ENCODE measurements at regions not wholly inside any gene's neighbourhood (a gene's known extent, or its start where the extent isn't known, plus 50 kb on each side); places are given as distances from the start of the nearest gene placed in this dataset.

DNA sequence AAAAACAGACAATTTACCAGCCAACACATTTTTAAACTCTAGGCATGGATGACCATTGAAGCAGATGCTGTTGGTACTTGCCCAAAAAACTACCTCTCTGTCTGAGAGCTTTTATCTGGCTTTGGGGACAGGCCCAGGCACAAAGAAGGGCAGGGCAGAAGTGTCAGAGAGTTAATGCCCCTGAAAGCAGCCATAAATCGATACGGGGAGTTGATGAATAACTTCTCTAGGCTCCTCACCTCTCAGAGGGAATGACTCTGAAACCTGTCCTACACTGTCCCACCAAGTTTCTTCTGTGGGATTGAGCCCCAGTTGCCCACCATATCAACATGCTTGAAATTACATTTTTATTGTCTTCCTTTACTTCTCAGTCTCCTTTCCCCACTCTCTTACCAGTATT, 113.0 kb upstream of the DAAM1 start:
- DNase-seq (ENCODE audit: low read depth, low spot score): no peak
- ATAC-seq: no peak
- no TSS peak for BruUV-seq (replicated peaks)

More for the DNA sequence above, 113.0 kb upstream of the DAAM1 start:
- no peaks in the 10 kb centered on the region for H4K20me1 ChIP-seq (ENCODE audit: insufficient read depth)
- H3K36me3 ChIP-seq (ENCODE audit: control insufficient read depth in 1 of 2, insufficient read depth in 2 of 2, low read length in 2 of 2): no peaks in the 10 kb centered on the region
- no peak overlapping the region for H3K27ac ChIP-seq (ENCODE audit: low read depth, low read length)
- TF ChIP-seq JUND (IDR thresholded peaks at IDR 0.05) (no peak), SIN3A (IDR thresholded peaks at IDR 0.05; ENCODE audit: low read depth) (no peak), YY1 (IDR thresholded peaks at IDR 0.05; ENCODE audit: extremely low read depth, insufficient replicate concordance, low read depth, low read length) (no peak), FOSL1 (IDR thresholded peaks at IDR 0.05; ENCODE audit: low read depth) (no peak), EGR1 (IDR thresholded peaks at IDR 0.05; ENCODE audit: low read depth) (no peak), EZH2phosphoT487 (IDR thresholded peaks at IDR 0.05; ENCODE audit: borderline replicate concordance) (no peak), ZFX (IDR thresholded peaks at IDR 0.05) (no peak), SRF (IDR thresholded peaks at IDR 0.05; ENCODE audit: low read depth) (no peak), POLR2A (IDR thresholded peaks at IDR 0.05; ENCODE audit: borderline replicate concordance, extremely low read depth, insufficient read depth, insufficient read length) (no peak)
- TF ChIP-seq, protein P1, sequence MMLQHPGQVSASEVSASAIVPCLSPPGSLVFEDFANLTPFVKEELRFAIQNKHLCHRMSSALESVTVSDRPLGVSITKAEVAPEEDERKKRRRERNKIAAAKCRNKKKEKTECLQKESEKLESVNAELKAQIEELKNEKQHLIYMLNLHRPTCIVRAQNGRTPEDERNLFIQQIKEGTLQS (IDR thresholded peaks at IDR 0.05): no peak
- TF ChIP-seq, protein P2, sequence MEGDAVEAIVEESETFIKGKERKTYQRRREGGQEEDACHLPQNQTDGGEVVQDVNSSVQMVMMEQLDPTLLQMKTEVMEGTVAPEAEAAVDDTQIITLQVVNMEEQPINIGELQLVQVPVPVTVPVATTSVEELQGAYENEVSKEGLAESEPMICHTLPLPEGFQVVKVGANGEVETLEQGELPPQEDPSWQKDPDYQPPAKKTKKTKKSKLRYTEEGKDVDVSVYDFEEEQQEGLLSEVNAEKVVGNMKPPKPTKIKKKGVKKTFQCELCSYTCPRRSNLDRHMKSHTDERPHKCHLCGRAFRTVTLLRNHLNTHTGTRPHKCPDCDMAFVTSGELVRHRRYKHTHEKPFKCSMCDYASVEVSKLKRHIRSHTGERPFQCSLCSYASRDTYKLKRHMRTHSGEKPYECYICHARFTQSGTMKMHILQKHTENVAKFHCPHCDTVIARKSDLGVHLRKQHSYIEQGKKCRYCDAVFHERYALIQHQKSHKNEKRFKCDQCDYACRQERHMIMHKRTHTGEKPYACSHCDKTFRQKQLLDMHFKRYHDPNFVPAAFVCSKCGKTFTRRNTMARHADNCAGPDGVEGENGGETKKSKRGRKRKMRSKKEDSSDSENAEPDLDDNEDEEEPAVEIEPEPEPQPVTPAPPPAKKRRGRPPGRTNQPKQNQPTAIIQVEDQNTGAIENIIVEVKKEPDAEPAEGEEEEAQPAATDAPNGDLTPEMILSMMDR (IDR thresholded peaks at IDR 0.05 in 2 of 3, conservative IDR thresholded peaks at IDR 0.05 in 1 of 3; ENCODE audit: borderline replicate concordance in 1 of 3, insufficient read depth in 1 of 3, low read depth in 2 of 3, low read length in 2 of 3): no peak
- TF ChIP-seq, protein P3, sequence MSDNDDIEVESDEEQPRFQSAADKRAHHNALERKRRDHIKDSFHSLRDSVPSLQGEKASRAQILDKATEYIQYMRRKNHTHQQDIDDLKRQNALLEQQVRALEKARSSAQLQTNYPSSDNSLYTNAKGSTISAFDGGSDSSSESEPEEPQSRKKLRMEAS (IDR thresholded peaks at IDR 0.05): no peak
- no peak overlapping the region for H3K4me3 ChIP-seq (replicated peaks in 1 of 2; ENCODE audit: low read depth in 1 of 2, low read length in 2 of 2)
- H2AFZ ChIP-seq (ENCODE audit: low read depth, low read length, poor library complexity, severe bottlenecking): no peak overlapping the region
- RAD21 ChIA-PET (ENCODE audit: low non-redundant PET in 1 of 2, low total read pairs in 2 of 2, uncharacterized antibody in 2 of 2, unreplicated experiment in 2 of 2): no interaction called here
- H3K9ac ChIP-seq (ENCODE audit: low read length): no peak overlapping the region
- H3K4me2 ChIP-seq (ENCODE audit: low read length): no peak overlapping the region
- POLR2A ChIA-PET: no interaction called here
- H3K79me2 ChIP-seq (ENCODE audit: insufficient read depth, low read length): no peaks in the 10 kb centered on the region
- H3K9me2 ChIP-seq (ENCODE audit: insufficient read depth): no peaks in the 10 kb centered on the region
- CTCF ChIA-PET: no interaction called here
- no peaks in the 10 kb centered on the region for H3K9me3 ChIP-seq (ENCODE audit: control insufficient read depth in 1 of 2, insufficient read depth in 1 of 2, low read depth in 1 of 2, low read length in 2 of 2)
- H3K27me3 ChIP-seq (ENCODE audit: insufficient read depth, low read length): no peaks in the 10 kb centered on the region
- intact Hi-C loops (cut with micrococcal nuclease): no loop called here
- H3K4me1 ChIP-seq (ENCODE audit: control insufficient read depth in 1 of 2, insufficient read depth in 2 of 2, low read length in 2 of 2): no peaks in the 10 kb centered on the region
